Brain microvascular endothelial cell (primary cell): ENCODE measurements at regions not wholly inside any gene's neighbourhood (a gene's known extent, or its start where the extent isn't known, plus 50 kb on each side); places are given as distances from the start of the nearest gene placed in this dataset.

Experiments
- DNase-seq: peaks from one replicate; pipeline ENCODE4 v3.0.0-alpha.2; 2020
- H3K27ac ChIP-seq: fragments of 250-450 bp; sonication (Bioruptor Pico); 2 replicates; pipeline ENCODE4 v1.5.1; 2020; ENCODE audit warnings: mild to moderate bottlenecking, moderate library complexity
- H3K27me3 ChIP-seq: fragments of 250-450 bp; sonication (Bioruptor Pico); replicated peaks from 2 replicates; pipeline ENCODE4 v1.5.1; 2020; ENCODE audit warnings: mild to moderate bottlenecking
- H3K36me3 ChIP-seq: fragments of 250-450 bp; sonication (Bioruptor Pico); replicated peaks from 2 replicates; pipeline ENCODE4 v1.5.1; 2020; ENCODE audit warnings: mild to moderate bottlenecking
- H3K4me3 ChIP-seq: 2 replicates; pipeline ENCODE4 v1.5.1; 2011; ENCODE audit warnings: low read depth, mild to moderate bottlenecking, control low read depth, low read length, moderate library complexity
- in situ Hi-C: cut with HindIII; loops from 2 replicates; pipeline ENCODE4 v1.10.0; 2017; ENCODE audit warnings: low sequenced_read_pairs, low pct_ligation_motif_present
- TF ChIP-seq, protein P1 (sequence below): IDR thresholded peaks from 2 replicates; pipeline ENCODE4 v1.5.1; 2011; ENCODE audit warnings: low read depth, mild to moderate bottlenecking, moderate library complexity, low read length, control low read depth, inconsistent platforms; ENCODE audit errors: missing control alignments

- DNase-seq: no peak
- no peak overlapping the region for H3K27ac ChIP-seq
- in situ Hi-C loops: no loop called here
Observed at GRCh38 chr1:116261227-116261626, 111.8 kb upstream of the ATP1A1 start.

GRCh38 chr1:116262207-116262994 is 110.6 kb upstream of the ATP1A1 start:
- Histone ChIP-seq H3K27ac (no peak overlapping the region), H3K27me3 (no peaks in the 10 kb centered on the region), H3K4me3 (no peak overlapping the region), H3K36me3 (no peaks in the 10 kb centered on the region)
- in situ Hi-C loops: no loop called here
- TF ChIP-seq, protein P1, sequence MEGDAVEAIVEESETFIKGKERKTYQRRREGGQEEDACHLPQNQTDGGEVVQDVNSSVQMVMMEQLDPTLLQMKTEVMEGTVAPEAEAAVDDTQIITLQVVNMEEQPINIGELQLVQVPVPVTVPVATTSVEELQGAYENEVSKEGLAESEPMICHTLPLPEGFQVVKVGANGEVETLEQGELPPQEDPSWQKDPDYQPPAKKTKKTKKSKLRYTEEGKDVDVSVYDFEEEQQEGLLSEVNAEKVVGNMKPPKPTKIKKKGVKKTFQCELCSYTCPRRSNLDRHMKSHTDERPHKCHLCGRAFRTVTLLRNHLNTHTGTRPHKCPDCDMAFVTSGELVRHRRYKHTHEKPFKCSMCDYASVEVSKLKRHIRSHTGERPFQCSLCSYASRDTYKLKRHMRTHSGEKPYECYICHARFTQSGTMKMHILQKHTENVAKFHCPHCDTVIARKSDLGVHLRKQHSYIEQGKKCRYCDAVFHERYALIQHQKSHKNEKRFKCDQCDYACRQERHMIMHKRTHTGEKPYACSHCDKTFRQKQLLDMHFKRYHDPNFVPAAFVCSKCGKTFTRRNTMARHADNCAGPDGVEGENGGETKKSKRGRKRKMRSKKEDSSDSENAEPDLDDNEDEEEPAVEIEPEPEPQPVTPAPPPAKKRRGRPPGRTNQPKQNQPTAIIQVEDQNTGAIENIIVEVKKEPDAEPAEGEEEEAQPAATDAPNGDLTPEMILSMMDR: no peak
- DNase-seq: no peak

More at GRCh38 chr1:116261227-116261626, 111.8 kb upstream of the ATP1A1 start:
- no peak overlapping the region for H3K4me3 ChIP-seq
- no peaks in the 10 kb centered on the region for H3K27me3 ChIP-seq
- H3K36me3 ChIP-seq: no peaks in the 10 kb centered on the region
- TF ChIP-seq, protein P1: no peak

GRCh38 chr1:116262995-116263385 is 110.1 kb upstream of the ATP1A1 start:
- Histone ChIP-seq H3K36me3 (no peaks in the 10 kb centered on the region), H3K4me3 (no peak overlapping the region), H3K27me3 (no peaks in the 10 kb centered on the region), H3K27ac (no peak overlapping the region)
- TF ChIP-seq, protein P1: no peak
- DNase-seq: no peak
- in situ Hi-C loops: no loop called here

GRCh38 chr1:116265931-116266863 is 106.8 kb upstream of the ATP1A1 start:
- TF ChIP-seq, protein P1: no peak
- Histone ChIP-seq H3K27me3 (no peaks in the 10 kb centered on the region), H3K27ac (no peak overlapping the region), H3K4me3 (no peak overlapping the region), H3K36me3 (no peaks in the 10 kb centered on the region)
- in situ Hi-C loops: no loop called here
- no peak for DNase-seq

- Histone ChIP-seq H3K36me3 (no peaks in the 10 kb centered on the region), H3K27me3 (no peaks in the 10 kb centered on the region), H3K27ac (no peak overlapping the region), H3K4me3 (no peak overlapping the region)
- DNase-seq: no peak
- TF ChIP-seq, protein P1: no peak
- in situ Hi-C loops: no loop called here
Observed at GRCh38 chr1:116266864-116267212, 106.2 kb upstream of the ATP1A1 start.
